Neuronal stem cell (in vitro differentiated cells): ENCODE measurements at regions not wholly inside any gene's neighbourhood (a gene's known extent, or its start where the extent isn't known, plus 50 kb on each side); places are given as distances from the start of the nearest gene placed in this dataset.

Source experiments
- DNase-seq: peaks from one replicate; pipeline ENCODE4 v3.0.0-alpha.2; 2013; ENCODE audit warnings: low spot score
- H2AFZ ChIP-seq: one replicate; pipeline ENCODE4 v1.6.1; 2013; ENCODE audit warnings: mild to moderate bottlenecking, low read length, inconsistent platforms
- H2AK5ac ChIP-seq: 2 replicates; pipeline ENCODE4 v1.6.1; 2013; ENCODE audit warnings: low read depth, mild to moderate bottlenecking, inconsistent platforms, low read length, moderate library complexity, mixed read lengths
- H2BK120ac ChIP-seq: 2 replicates; pipeline ENCODE4 v1.6.1; 2013; ENCODE audit warnings: low read depth, mild to moderate bottlenecking, inconsistent platforms, low read length, moderate library complexity, mixed read lengths
- H2BK12ac ChIP-seq: one replicate; pipeline ENCODE4 v1.6.1; 2013; ENCODE audit warnings: low read length, inconsistent platforms
- H2BK15ac ChIP-seq: 2 replicates; pipeline ENCODE4 v1.6.1; 2013; ENCODE audit warnings: mild to moderate bottlenecking, low read length, inconsistent platforms, mixed read lengths
- H2BK5ac ChIP-seq: one replicate; pipeline ENCODE4 v1.6.1; 2013; ENCODE audit warnings: inconsistent platforms, mild to moderate bottlenecking, low read length, moderate library complexity
- H3K14ac ChIP-seq: one replicate; pipeline ENCODE4 v1.6.1; 2013; ENCODE audit warnings: low read length, inconsistent platforms
- H3K18ac ChIP-seq: 2 replicates; pipeline ENCODE4 v1.6.1; 2013; ENCODE audit warnings: low read length, inconsistent platforms
- H3K23ac ChIP-seq: 2 replicates; pipeline ENCODE4 v1.6.1; 2013; ENCODE audit warnings: low read depth, mild to moderate bottlenecking, mixed read lengths, low read length, inconsistent platforms; ENCODE audit not compliant: poor library complexity
- H3K27ac ChIP-seq: replicated peaks from 3 replicates; pipeline ENCODE4 v1.5.1; 2013; ENCODE audit warnings: low read length, inconsistent platforms
- H3K27me3 ChIP-seq, 3 experiments: 2 replicates each; pipeline ENCODE4 v1.6.1; 2013; ENCODE audit warnings: low read length in 3 of 3, mild to moderate bottlenecking in 2 of 3, inconsistent platforms in 1 of 3, low read depth in 1 of 3, mixed read lengths in 1 of 3, moderate library complexity in 1 of 3; ENCODE audit not compliant: control insufficient read depth in 3 of 3, insufficient read depth in 3 of 3
- H3K36me3 ChIP-seq, 2 donors: replicated peaks in 1 of 2; 2 replicates each; pipeline ENCODE4 v1.6.1; 2013; ENCODE audit warnings: low read length in 2 of 2; ENCODE audit not compliant: control insufficient read depth in 2 of 2, insufficient read depth in 2 of 2
- H3K4ac ChIP-seq: 2 replicates; pipeline ENCODE4 v1.6.1; 2013; ENCODE audit warnings: inconsistent platforms, mild to moderate bottlenecking, low read length, moderate library complexity
- H3K4me1 ChIP-seq, 2 donors: 1 replicate in 1 of 2; 2 replicates in 1 of 2; pipeline ENCODE4 v1.6.1; 2013; ENCODE audit warnings: low read length in 2 of 2, low read depth in 1 of 2; ENCODE audit not compliant: control insufficient read depth in 2 of 2, insufficient read depth in 1 of 2
- H3K4me2 ChIP-seq: one replicate; pipeline ENCODE4 v1.6.1; 2013; ENCODE audit warnings: mild to moderate bottlenecking, low read length, inconsistent platforms; ENCODE audit not compliant: insufficient read depth, poor library complexity, severe bottlenecking
- H3K4me3 ChIP-seq, 2 donors: 2 replicates each; pipeline ENCODE4 v1.5.1; 2013; ENCODE audit warnings: low read length in 2 of 2, mild to moderate bottlenecking in 2 of 2, inconsistent platforms in 1 of 2, moderate library complexity in 1 of 2
- H3K79me1 ChIP-seq: one replicate; pipeline ENCODE4 v1.6.1; 2013; ENCODE audit warnings: low read depth, mild to moderate bottlenecking, inconsistent platforms, low read length, moderate library complexity
- H3K9ac ChIP-seq: one replicate; pipeline ENCODE4 v1.6.1; 2013; ENCODE audit warnings: mild to moderate bottlenecking, low read depth, low read length, inconsistent platforms; ENCODE audit not compliant: poor library complexity
- H3K9me3 ChIP-seq, 2 donors: replicated peaks in 1 of 2; 2 replicates each; pipeline versions ENCODE3 to v1.6.1; 2013; ENCODE audit warnings: low read length in 2 of 2, mild to moderate bottlenecking in 2 of 2, inconsistent platforms in 1 of 2, low read depth in 1 of 2, mixed read lengths in 1 of 2, moderate library complexity in 1 of 2; ENCODE audit not compliant: control insufficient read depth in 2 of 2, insufficient read depth in 1 of 2
- H4K8ac ChIP-seq: one replicate; pipeline ENCODE4 v1.6.1; 2013; ENCODE audit warnings: low read depth, mild to moderate bottlenecking, inconsistent platforms, low read length, moderate library complexity
- H4K91ac ChIP-seq: one replicate; pipeline ENCODE4 v1.6.1; 2013; ENCODE audit warnings: low read length, low read depth, mild to moderate bottlenecking, inconsistent platforms; ENCODE audit not compliant: poor library complexity
- WGBS, 2 donors: extraction: QIAGEN DNeasy Blood & Tissue Kit; methylation state at CpG; one replicate each; pipeline ENCODE4 v1.1.7; 2013; ENCODE audit warnings: missing lambda C conversion rate in 2 of 2, mixed read lengths in 1 of 2; ENCODE audit not compliant: insufficient read length in 2 of 2, insufficient replicate concordance in 1 of 2; ENCODE audit errors: extremely low coverage in 2 of 2; 5-methylcytosine and 5-hydroxymethylcytosine counted together

GRCh38 chr3:182201456-182202168 is 489.9 kb downstream of the SOX2 start:
- no CpG with 5 or more reads among the region's 11 CpGs for WGBS, 2 donors
- peaks cover 9 to 20% of the 10 kb centered on the region in 2 donors for H3K4me1 ChIP-seq
- no peaks in the 10 kb centered on the region for H3K27me3 ChIP-seq
- no peak for DNase-seq
- H3K23ac ChIP-seq: no peak overlapping the region
- no peak overlapping the region for H2BK15ac ChIP-seq
- no peak overlapping the region for H4K91ac ChIP-seq
- no peak overlapping the region for H2BK5ac ChIP-seq
- H3K79me1 ChIP-seq: no peaks in the 10 kb centered on the region
- H3K4me2 ChIP-seq: no peak overlapping the region
- H4K8ac ChIP-seq: no peak overlapping the region
- no peak overlapping the region for H2BK120ac ChIP-seq
- no peak overlapping the region for H3K4ac ChIP-seq
- H3K9me3 ChIP-seq: peaks cover 0 to 3% of the 10 kb centered on the region in 2 donors
- no peak overlapping the region for H2AK5ac ChIP-seq
- H3K18ac ChIP-seq: no peak overlapping the region
- H3K9ac ChIP-seq: no peak overlapping the region
- H3K27ac ChIP-seq: no peak overlapping the region
- no peaks in the 10 kb centered on the region for H3K36me3 ChIP-seq
- peak overlapping the region; percentile 75 for H2AFZ ChIP-seq
- H2BK12ac ChIP-seq: no peak overlapping the region
- H3K4me3 ChIP-seq: no peak overlapping the region
- H3K14ac ChIP-seq: no peak overlapping the region

GRCh38 chr3:182212479-182213076 is 500.9 kb downstream of the SOX2 start:
- no CpG with 5 or more reads among the region's 4 CpGs for WGBS, 2 donors
- DNase-seq: no peak
- no peaks in the 10 kb centered on the region for H3K36me3 ChIP-seq
- no peak overlapping the region for H4K91ac ChIP-seq
- no peak overlapping the region for H3K4me2 ChIP-seq
- H4K8ac ChIP-seq: no peak overlapping the region
- no peak overlapping the region for H3K18ac ChIP-seq
- peaks cover 2 to 4% of the 10 kb centered on the region in 2 donors for H3K9me3 ChIP-seq
- H3K14ac ChIP-seq: no peak overlapping the region
- H3K79me1 ChIP-seq: no peaks in the 10 kb centered on the region
- peak overlapping the region; percentile 16 for H2AFZ ChIP-seq
- H2BK12ac ChIP-seq: no peak overlapping the region
- no peak overlapping the region for H3K23ac ChIP-seq
- H3K4ac ChIP-seq: no peak overlapping the region
- H3K4me1 ChIP-seq: peaks cover 7 to 17% of the 10 kb centered on the region in 2 donors
- H3K9ac ChIP-seq: no peak overlapping the region
- no peak overlapping the region for H2BK15ac ChIP-seq
- no peak overlapping the region for H2BK5ac ChIP-seq
- H2AK5ac ChIP-seq: no peak overlapping the region
- no peak overlapping the region for H3K4me3 ChIP-seq
- no peak overlapping the region for H3K27ac ChIP-seq
- no peak overlapping the region for H2BK120ac ChIP-seq
- no peaks in the 10 kb centered on the region for H3K27me3 ChIP-seq

- no peak overlapping the region for H4K8ac ChIP-seq
- no peaks in the 10 kb centered on the region for H3K27me3 ChIP-seq
- DNase-seq: no peak
- no peak overlapping the region for H2BK15ac ChIP-seq
- H3K23ac ChIP-seq: no peak overlapping the region
- no peak overlapping the region for H2BK5ac ChIP-seq
- no peak overlapping the region for H2BK12ac ChIP-seq
- no peak overlapping the region for H2AFZ ChIP-seq
- H3K4me1 ChIP-seq: peaks cover 9 to 17% of the 10 kb centered on the region in 2 donors
- H3K79me1 ChIP-seq: no peaks in the 10 kb centered on the region
- no peak overlapping the region for H4K91ac ChIP-seq
- H2AK5ac ChIP-seq: no peak overlapping the region
- H3K4me3 ChIP-seq: no peak overlapping the region
- H3K9ac ChIP-seq: no peak overlapping the region
- H3K27ac ChIP-seq: no peak overlapping the region
- H2BK120ac ChIP-seq: no peak overlapping the region
- H3K18ac ChIP-seq: no peak overlapping the region
- no peak overlapping the region for H3K14ac ChIP-seq
- no peak overlapping the region for H3K4me2 ChIP-seq
- peaks cover 2 to 4% of the 10 kb centered on the region in 2 donors for H3K9me3 ChIP-seq
- no peaks in the 10 kb centered on the region for H3K36me3 ChIP-seq
- H3K4ac ChIP-seq: no peak overlapping the region
- no CpG with 5 or more reads among the region's 4 CpGs for WGBS, 2 donors
These were observed 502.7 kb downstream of the SOX2 start for GRCh38 chr3:182214416-182214815.

GRCh38 chr3:182215881-182216280 is 504.2 kb downstream of the SOX2 start:
- H3K4me1 ChIP-seq: peaks cover 9 to 17% of the 10 kb centered on the region in 2 donors
- no peak overlapping the region for H2BK15ac ChIP-seq
- H3K14ac ChIP-seq: no peak overlapping the region
- no peak overlapping the region for H4K91ac ChIP-seq
- no peak overlapping the region for H3K4ac ChIP-seq
- H2AFZ ChIP-seq: no peak overlapping the region
- H3K23ac ChIP-seq: no peak overlapping the region
- no peaks in the 10 kb centered on the region for H3K27me3 ChIP-seq
- DNase-seq: no peak
- H4K8ac ChIP-seq: no peak overlapping the region
- H3K36me3 ChIP-seq: no peaks in the 10 kb centered on the region
- no peak overlapping the region for H3K4me3 ChIP-seq
- H3K9me3 ChIP-seq: peaks cover 0 to 4% of the 10 kb centered on the region in 2 donors
- H3K27ac ChIP-seq: no peak overlapping the region
- no peak overlapping the region for H2BK5ac ChIP-seq
- no peaks in the 10 kb centered on the region for H3K79me1 ChIP-seq
- H3K9ac ChIP-seq: no peak overlapping the region
- no peak overlapping the region for H2BK12ac ChIP-seq
- H3K4me2 ChIP-seq: no peak overlapping the region
- no peak overlapping the region for H2BK120ac ChIP-seq
- no peak overlapping the region for H3K18ac ChIP-seq
- no peak overlapping the region for H2AK5ac ChIP-seq
